Muscle layer of duodenum (tissue), 2 donors: ENCODE measurements at regions not wholly inside any gene's neighbourhood (a gene's known extent, or its start where the extent isn't known, plus 50 kb on each side); places are given as distances from the start of the nearest gene placed in this dataset.

ENCODE experiments used
- H3K27ac ChIP-seq: one replicate; pipeline ENCODE4 v1.7.0; 2013; ENCODE audit warnings: mild to moderate bottlenecking, low read length
- H3K27me3 ChIP-seq: one replicate; pipeline ENCODE4 v1.7.0; 2013; ENCODE audit warnings: low read depth, mild to moderate bottlenecking, control low read depth, low read length
- H3K36me3 ChIP-seq, 2 donors: one replicate each; pipeline ENCODE4 v1.7.0; 2013; ENCODE audit warnings: low read length in 2 of 2, control low read depth in 1 of 2, mild to moderate bottlenecking in 1 of 2; ENCODE audit not compliant: insufficient read depth in 2 of 2, control insufficient read depth in 1 of 2
- H3K4me1 ChIP-seq, 2 donors: one replicate each; pipeline ENCODE4 v1.7.0; 2013; ENCODE audit warnings: low read length in 2 of 2, mild to moderate bottlenecking in 2 of 2, control low read depth in 1 of 2, moderate library complexity in 1 of 2; ENCODE audit not compliant: insufficient read depth in 2 of 2, control insufficient read depth in 1 of 2
- H3K4me3 ChIP-seq, 2 donors: one replicate each; pipeline ENCODE4 v1.7.0; 2013; ENCODE audit warnings: low read length in 2 of 2, low read depth in 1 of 2, mild to moderate bottlenecking in 1 of 2
- H3K9me3 ChIP-seq, 2 donors: one replicate each; pipeline ENCODE4 v1.7.0; 2013; ENCODE audit warnings: low read length in 2 of 2, control low read depth in 1 of 2, mild to moderate bottlenecking in 1 of 2; ENCODE audit not compliant: control insufficient read depth in 1 of 2
- donor health status: healthy.

DNA sequence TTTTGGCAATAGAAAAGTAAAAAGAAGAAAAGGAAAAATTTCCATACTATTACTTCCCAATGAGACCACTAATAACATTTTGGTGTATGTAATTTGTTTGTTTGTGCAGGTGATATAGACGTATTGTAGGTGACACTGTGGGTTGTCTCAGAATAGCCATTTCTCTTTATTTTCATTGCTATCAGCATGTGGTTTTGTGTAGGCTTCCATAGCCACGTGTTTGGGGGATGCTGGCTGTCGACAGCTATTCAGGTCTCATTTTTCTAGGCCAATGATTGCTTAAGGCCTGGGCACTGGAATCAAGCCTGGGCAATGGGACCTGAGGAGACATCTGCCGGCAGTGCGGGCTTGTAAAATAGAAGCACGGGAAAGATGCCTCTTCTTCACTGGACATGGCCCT is 71.0 kb upstream of the KCTD1 start:
- Histone ChIP-seq H3K36me3 (no peaks in the 10 kb centered on the region), H3K4me3 (no peak overlapping the region), H3K27ac (no peak overlapping the region), H3K27me3 (no peaks in the 10 kb centered on the region), H3K4me1 (no peaks in the 10 kb centered on the region), H3K9me3 (no peaks in the 10 kb centered on the region)

- Histone ChIP-seq H3K27ac (no peak overlapping the region), H3K4me1 (no peaks in the 10 kb centered on the region), H3K4me3 (no peak overlapping the region), H3K27me3 (no peaks in the 10 kb centered on the region), H3K9me3 (no peaks in the 10 kb centered on the region), H3K36me3 (no peaks in the 10 kb centered on the region)
Observed at GRCh38 chr18:26618135-26618534, 69.8 kb upstream of the KCTD1 start.

- H3K4me1 ChIP-seq, result no peaks in the 10 kb centered on the region
- no peak overlapping the region for H3K4me3 ChIP-seq
- no peak overlapping the region for H3K27ac ChIP-seq
- no peaks in the 10 kb centered on the region for H3K36me3 ChIP-seq
- H3K9me3 ChIP-seq, result no peaks in the 10 kb centered on the region
- H3K27me3 ChIP-seq, result no peaks in the 10 kb centered on the region
Observed at GRCh38 chr18:26617151-26617554, 68.8 kb upstream of the KCTD1 start.

DNA sequence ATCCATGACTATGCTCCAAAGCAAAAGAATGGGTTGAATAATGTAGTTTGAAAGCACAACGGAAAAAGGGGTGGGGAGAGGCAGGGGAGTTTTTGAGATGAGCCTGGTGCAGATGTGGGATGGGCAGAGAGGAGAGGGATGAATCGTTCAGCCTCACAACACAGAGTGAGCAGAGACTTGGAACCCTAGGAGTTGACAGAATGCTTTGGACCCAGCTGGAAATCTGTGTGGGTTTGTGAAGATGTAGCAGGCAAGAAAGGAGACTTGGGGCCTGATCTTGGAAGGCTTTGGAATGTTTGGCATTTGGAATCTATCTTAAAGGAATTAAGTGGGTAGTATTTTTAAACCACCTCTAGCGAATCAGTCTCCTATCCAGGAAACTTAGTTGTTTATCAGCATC is 66.0 kb upstream of the KCTD1 start:
- no peaks in the 10 kb centered on the region for H3K27me3 ChIP-seq
- no peak overlapping the region for H3K4me3 ChIP-seq
- no peaks in the 10 kb centered on the region for H3K9me3 ChIP-seq
- H3K36me3 ChIP-seq, result no peaks in the 10 kb centered on the region
- no peak overlapping the region for H3K27ac ChIP-seq
- no peaks in the 10 kb centered on the region for H3K4me1 ChIP-seq
